NB4 (cell line): ENCODE measurements at regions not wholly inside any gene's neighbourhood (a gene's known extent, or its start where the extent isn't known, plus 50 kb on each side); places are given as distances from the start of the nearest gene placed in this dataset.
"Not testable (repeated sequence)": the region's sequence is repeated elsewhere in the genome, so short reads cannot be mapped to it uniquely, and the experiment has no call there.

Experiments
- DNase-seq: peaks from one replicate; pipeline ENCODE4 v3.0.0; 2010; ENCODE audit warnings: low read depth
- H3K4me3 ChIP-seq: one replicate; pipeline ENCODE4 v1.5.1; 2011; ENCODE audit warnings: mild to moderate bottlenecking, low read depth, low read length, moderate library complexity
- MYC ChIP-seq: IDR thresholded peaks from 2 replicates; pipeline ENCODE4 v1.6.1; 2011; ENCODE audit warnings: low read depth, low read length
- POLR2A ChIP-seq: IDR thresholded peaks from 2 replicates; pipeline ENCODE4 v1.6.1; 2011; ENCODE audit warnings: mild to moderate bottlenecking; ENCODE audit not compliant: insufficient read length; ENCODE audit errors: extremely low read depth
- TF ChIP-seq, protein P1 (sequence below): IDR thresholded peaks from one replicate; pipeline ENCODE4 v1.5.1; 2012; ENCODE audit warnings: low read depth, low read length
- TF ChIP-seq, protein P2 (sequence below): IDR thresholded peaks from 2 replicates; pipeline ENCODE4 v1.6.1; 2011; ENCODE audit warnings: low read depth, low read length

DNA sequence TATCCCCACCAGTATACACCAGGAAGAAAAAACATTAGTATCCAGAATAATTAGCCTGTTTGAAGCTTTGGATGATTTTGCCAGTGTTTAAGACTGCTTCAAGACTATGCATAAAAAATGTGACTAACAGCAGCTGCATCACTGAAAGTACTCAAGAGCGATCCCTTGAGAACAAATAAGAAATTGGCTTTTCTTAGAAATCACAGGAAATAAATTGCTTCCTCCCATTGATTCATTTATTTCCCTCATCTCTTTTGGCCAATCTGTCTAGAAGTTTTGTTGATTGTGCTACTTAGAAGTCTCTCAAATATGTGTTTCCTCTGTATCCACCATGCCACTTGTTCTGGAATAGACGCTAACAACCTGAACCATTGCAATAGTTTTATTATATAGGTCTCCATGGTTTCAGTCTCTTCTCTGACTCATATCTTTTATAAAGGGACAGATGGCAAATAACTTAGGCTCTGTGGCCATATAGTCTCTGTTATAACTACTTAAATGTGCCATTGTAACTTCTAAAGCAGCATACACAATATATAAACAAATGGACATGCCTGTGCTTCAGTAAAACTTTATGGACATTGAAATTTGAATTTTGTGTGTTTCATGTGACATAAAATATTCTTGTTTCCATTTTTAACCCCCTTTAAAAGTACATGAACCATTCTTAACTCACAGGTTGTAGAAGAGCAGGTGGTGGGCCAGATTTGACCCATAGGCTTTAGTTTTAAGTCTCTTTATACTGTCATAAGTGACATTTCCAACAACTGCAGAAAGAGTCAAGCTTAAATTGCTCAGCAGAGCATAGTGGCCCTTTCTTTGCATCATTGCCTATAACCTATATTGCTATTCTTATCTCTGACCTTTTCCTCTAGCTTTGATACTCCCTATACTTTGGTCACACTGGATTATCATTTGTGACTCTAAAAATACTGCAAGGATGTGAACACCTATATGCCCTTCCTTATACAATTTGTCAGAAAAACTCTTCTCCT lies 123.9 kb downstream of the MC4R start:
- no peak for DNase-seq
- TF ChIP-seq MYC (no peak), POLR2A (no peak)
- TF ChIP-seq, protein P1, sequence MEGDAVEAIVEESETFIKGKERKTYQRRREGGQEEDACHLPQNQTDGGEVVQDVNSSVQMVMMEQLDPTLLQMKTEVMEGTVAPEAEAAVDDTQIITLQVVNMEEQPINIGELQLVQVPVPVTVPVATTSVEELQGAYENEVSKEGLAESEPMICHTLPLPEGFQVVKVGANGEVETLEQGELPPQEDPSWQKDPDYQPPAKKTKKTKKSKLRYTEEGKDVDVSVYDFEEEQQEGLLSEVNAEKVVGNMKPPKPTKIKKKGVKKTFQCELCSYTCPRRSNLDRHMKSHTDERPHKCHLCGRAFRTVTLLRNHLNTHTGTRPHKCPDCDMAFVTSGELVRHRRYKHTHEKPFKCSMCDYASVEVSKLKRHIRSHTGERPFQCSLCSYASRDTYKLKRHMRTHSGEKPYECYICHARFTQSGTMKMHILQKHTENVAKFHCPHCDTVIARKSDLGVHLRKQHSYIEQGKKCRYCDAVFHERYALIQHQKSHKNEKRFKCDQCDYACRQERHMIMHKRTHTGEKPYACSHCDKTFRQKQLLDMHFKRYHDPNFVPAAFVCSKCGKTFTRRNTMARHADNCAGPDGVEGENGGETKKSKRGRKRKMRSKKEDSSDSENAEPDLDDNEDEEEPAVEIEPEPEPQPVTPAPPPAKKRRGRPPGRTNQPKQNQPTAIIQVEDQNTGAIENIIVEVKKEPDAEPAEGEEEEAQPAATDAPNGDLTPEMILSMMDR, result no peak
- TF ChIP-seq, protein P2, sequence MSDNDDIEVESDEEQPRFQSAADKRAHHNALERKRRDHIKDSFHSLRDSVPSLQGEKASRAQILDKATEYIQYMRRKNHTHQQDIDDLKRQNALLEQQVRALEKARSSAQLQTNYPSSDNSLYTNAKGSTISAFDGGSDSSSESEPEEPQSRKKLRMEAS, result no peak
- H3K4me3 ChIP-seq, result no peak overlapping the region

DNA sequence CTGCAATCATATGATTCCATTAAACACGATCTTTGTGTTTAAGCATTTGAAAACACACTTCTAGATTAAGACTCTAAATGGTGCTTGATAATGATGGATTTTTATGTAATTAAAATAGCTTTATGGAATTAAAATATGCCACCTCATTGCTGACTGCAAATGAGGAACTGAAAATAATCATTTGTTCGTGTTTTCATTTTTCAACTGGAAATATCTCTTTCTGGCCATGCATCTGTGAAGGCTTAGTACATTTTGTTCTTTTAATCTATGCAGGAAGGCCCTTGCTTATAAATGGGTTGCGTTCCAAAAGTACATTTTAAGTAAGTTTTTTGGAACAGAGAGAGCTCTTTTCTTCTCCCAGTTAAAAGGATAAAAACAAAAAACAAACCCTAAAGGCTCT lies 125.5 kb downstream of the MC4R start:
- TF ChIP-seq MYC (no peak), POLR2A (no peak)
- TF ChIP-seq, protein P1, result no peak
- TF ChIP-seq, protein P2, result no peak
- H3K4me3 ChIP-seq, result no peak overlapping the region
- no peak for DNase-seq

DNA sequence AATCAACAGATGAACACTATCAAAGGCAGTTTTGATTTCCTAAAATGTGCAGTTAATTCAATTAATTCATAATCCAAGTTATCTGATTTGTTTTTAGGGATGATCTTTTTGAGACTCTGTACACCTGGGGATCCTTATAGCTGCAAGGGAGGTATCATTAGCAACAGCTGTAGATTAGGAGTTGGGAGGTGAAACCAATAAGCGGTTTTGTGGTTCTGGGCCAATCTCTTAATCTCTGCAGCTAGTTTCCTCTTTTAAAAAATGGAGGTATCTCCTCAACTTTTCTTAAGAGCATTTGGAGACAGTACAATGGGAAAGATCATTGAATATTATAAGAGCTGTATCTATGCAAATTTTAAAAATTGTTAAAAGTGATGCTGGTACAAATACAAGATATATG lies 126.0 kb downstream of the MC4R start:
- DNase-seq, result peak; percentile 23
- TF ChIP-seq, protein P2, result no peak
- TF ChIP-seq MYC, result no peak
- TF ChIP-seq, protein P1, result no peak
- TF ChIP-seq POLR2A, result no peak
- H3K4me3 ChIP-seq, result no peak overlapping the region

DNA sequence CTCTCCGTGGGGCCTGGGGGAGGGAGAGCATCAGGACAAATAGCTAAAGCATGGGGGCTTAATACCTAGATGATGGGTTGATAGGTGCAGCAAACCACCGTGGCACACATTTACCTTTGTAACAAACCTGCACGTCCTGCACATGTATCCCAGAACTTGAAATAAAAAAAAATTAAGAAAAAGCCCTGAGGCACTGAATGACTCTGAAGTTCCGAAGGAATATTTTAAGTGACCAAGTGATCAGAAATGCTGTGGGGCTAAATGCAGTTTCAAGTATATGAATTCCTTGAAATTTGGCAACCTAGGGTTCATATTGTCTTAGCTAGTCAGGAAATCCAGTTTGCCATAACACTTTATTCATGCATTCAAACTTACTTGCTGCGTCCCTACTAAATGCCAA lies 127.5 kb downstream of the MC4R start:
- no peak for DNase-seq
- H3K4me3 ChIP-seq, result no peak overlapping the region
- TF ChIP-seq POLR2A, result no peak
- TF ChIP-seq, protein P1, result no peak
- no peak for TF ChIP-seq MYC
- TF ChIP-seq, protein P2, result no peak

DNA sequence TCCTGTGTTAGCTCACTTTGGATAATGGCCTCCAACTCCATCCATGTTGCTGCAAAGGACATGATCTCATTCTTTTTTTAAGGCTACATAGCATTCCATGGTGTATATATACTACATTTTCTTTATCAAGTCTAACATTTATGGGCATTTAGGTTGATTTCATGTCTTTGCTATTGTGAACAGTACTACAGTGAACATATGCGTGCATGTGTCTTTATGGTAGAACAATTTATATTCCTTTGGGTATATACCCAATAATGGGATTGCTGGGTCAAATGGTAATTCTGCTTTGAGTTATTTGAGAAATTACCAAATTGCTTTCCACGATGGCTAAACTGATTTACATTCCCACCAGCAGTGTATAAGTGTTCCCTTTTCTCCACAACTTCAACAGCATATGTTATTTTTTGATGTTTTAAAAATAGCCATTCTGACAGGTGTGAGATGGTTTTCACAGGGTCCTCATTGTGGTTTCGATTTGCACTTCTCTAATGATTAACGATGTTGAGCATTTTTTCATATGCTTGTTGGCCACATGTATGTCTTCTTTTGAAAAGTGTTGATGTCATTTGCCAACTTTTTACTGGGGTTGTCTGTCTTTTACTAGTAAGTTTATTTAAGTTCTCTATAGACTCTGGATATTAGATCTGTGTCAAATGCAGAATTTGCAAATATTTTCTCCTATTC lies 133.4 kb downstream of the MC4R start:
- not testable (repeated sequence) for H3K4me3 ChIP-seq, DNase-seq

DNA sequence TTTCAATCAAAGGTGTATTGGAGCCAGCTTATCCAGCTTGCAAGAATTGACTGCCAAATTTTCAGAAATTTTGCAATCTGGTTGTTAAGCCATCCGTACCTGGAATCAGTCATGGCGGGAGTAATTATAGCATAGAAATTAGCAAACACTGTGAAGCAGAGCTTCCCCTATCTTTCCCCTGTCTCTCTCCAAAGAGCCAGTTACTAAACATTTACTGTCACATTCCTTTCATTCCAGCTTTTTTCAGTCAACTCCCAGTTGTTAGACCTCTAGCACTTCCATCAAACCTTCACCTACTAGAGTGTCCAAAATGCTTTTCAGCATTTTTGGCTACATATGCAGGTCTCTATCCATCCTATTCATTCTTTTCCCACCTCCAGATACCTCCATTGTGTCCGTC lies 137.4 kb downstream of the MC4R start:
- no peak overlapping the region for H3K4me3 ChIP-seq
- TF ChIP-seq, protein P1, result no peak
- no peak for TF ChIP-seq MYC
- TF ChIP-seq, protein P2, result no peak
- no peak for TF ChIP-seq POLR2A
- DNase-seq, result no peak
